Activated naive CD8-positive, alpha-beta T cell treated with anti-CD3 and anti-CD28 coated beads, Interleukin-2, amount 50 U/mL, for 24 hours (primary cell): ENCODE measurements at regions not wholly inside any gene's neighbourhood (a gene's known extent, or its start where the extent isn't known, plus 50 kb on each side); places are given as distances from the start of the nearest gene placed in this dataset.
A peak's percentile ranks its signal among the peaks of the same experiment; 100 is the strongest.
"Not testable (repeated sequence)": the region's sequence is repeated elsewhere in the genome, so short reads cannot be mapped to it uniquely, and the experiment has no call there.

Experiments used
- ATAC-seq: fragments of 150-1000 bp; cut with Tn5 transposase; one replicate; pipeline ENCODE4 v1.10.0; 2021
- DNase-seq: peaks from one replicate; pipeline ENCODE4 v3.0.0; 2021
- H3K27ac Mint-ChIP-seq: one replicate; pipeline ENCODE4 v1.8.0; 2021; ENCODE audit warnings: mild to moderate bottlenecking, mixed read lengths
- H3K27me3 Mint-ChIP-seq: one replicate; pipeline ENCODE4 v1.8.0; 2021; ENCODE audit warnings: mixed read lengths
- H3K36me3 Mint-ChIP-seq: one replicate; pipeline ENCODE4 v1.8.0; 2021; ENCODE audit warnings: low read depth, mixed read lengths
- H3K4me1 Mint-ChIP-seq: one replicate; pipeline ENCODE4 v1.8.0; 2021; ENCODE audit warnings: mixed read lengths
- H3K4me3 Mint-ChIP-seq: one replicate; pipeline ENCODE4 v1.8.0; 2021; ENCODE audit warnings: mild to moderate bottlenecking, moderate library complexity, mixed read lengths
- H3K9me3 Mint-ChIP-seq: one replicate; pipeline ENCODE4 v1.8.0; 2021; ENCODE audit warnings: mixed read lengths

- H3K4me3 Mint-ChIP-seq, H3K27me3 Mint-ChIP-seq, DNase-seq, H3K27ac Mint-ChIP-seq, H3K36me3 Mint-ChIP-seq, H3K9me3 Mint-ChIP-seq: not testable (repeated sequence)
- peaks cover 24% of the 10 kb centered on the region for H3K4me1 Mint-ChIP-seq
- peak; percentile 22 for ATAC-seq
These were observed 296.3 kb downstream of the BCL2L11 start for GRCh38 chr2:111417026-111417425.

GRCh38 chr2:111418091-111418875 is 297.6 kb downstream of the BCL2L11 start:
- ATAC-seq, DNase-seq, H3K36me3 Mint-ChIP-seq, H3K27me3 Mint-ChIP-seq, H3K4me3 Mint-ChIP-seq, H3K27ac Mint-ChIP-seq, H3K9me3 Mint-ChIP-seq: not testable (repeated sequence)
- H3K4me1 Mint-ChIP-seq, result peaks cover 25% of the 10 kb centered on the region

- H3K27ac Mint-ChIP-seq, H3K27me3 Mint-ChIP-seq, DNase-seq, H3K9me3 Mint-ChIP-seq, H3K36me3 Mint-ChIP-seq, ATAC-seq: not testable (repeated sequence)
- Mint-ChIP-seq H3K4me3 (peak overlapping the region; percentile 8), H3K4me1 (peaks cover 24% of the 10 kb centered on the region)
These were observed 299.4 kb downstream of the BCL2L11 start for GRCh38 chr2:111420074-111420473.

- ATAC-seq, H3K9me3 Mint-ChIP-seq, DNase-seq, H3K36me3 Mint-ChIP-seq, H3K27ac Mint-ChIP-seq, H3K27me3 Mint-ChIP-seq: not testable (repeated sequence)
- peaks cover 30% of the 10 kb centered on the region for H3K4me1 Mint-ChIP-seq
- H3K4me3 Mint-ChIP-seq, result peak overlapping the region; percentile 11
These were observed 300.1 kb downstream of the BCL2L11 start for GRCh38 chr2:111420835-111421234.

- not testable (repeated sequence) for H3K9me3 Mint-ChIP-seq, H3K36me3 Mint-ChIP-seq, DNase-seq, H3K4me3 Mint-ChIP-seq, ATAC-seq, H3K27me3 Mint-ChIP-seq
- H3K4me1 Mint-ChIP-seq, result peaks cover 30% of the 10 kb centered on the region
- peak overlapping the region; percentile 46 for H3K27ac Mint-ChIP-seq
These were observed 301.2 kb downstream of the BCL2L11 start for GRCh38 chr2:111421949-111422348.

GRCh38 chr2:111422562-111422961 is 301.8 kb downstream of the BCL2L11 start:
- peaks cover 31% of the 10 kb centered on the region for H3K4me1 Mint-ChIP-seq
- not testable (repeated sequence) for DNase-seq, H3K4me3 Mint-ChIP-seq, H3K9me3 Mint-ChIP-seq, H3K36me3 Mint-ChIP-seq, H3K27me3 Mint-ChIP-seq, H3K27ac Mint-ChIP-seq, ATAC-seq

GRCh38 chr2:111423184-111423583 is 302.5 kb downstream of the BCL2L11 start:
- not testable (repeated sequence) for H3K4me3 Mint-ChIP-seq, H3K27ac Mint-ChIP-seq, ATAC-seq

GRCh38 chr2:111424176-111424575 is 303.5 kb downstream of the BCL2L11 start:
- H3K4me1 Mint-ChIP-seq, result peaks cover 41% of the 10 kb centered on the region
- not testable (repeated sequence) for DNase-seq, H3K4me3 Mint-ChIP-seq, ATAC-seq, H3K27me3 Mint-ChIP-seq, H3K9me3 Mint-ChIP-seq, H3K36me3 Mint-ChIP-seq, H3K27ac Mint-ChIP-seq

More at GRCh38 chr2:111423184-111423583, 302.5 kb downstream of the BCL2L11 start:
- not testable (repeated sequence) for DNase-seq, H3K36me3 Mint-ChIP-seq, H3K9me3 Mint-ChIP-seq, H3K27me3 Mint-ChIP-seq
- peaks cover 32% of the 10 kb centered on the region for H3K4me1 Mint-ChIP-seq

- DNase-seq (peak; percentile 52), ATAC-seq (peak; percentile 60)
- H3K27me3 Mint-ChIP-seq, H3K9me3 Mint-ChIP-seq, H3K4me3 Mint-ChIP-seq, H3K36me3 Mint-ChIP-seq: not testable (repeated sequence)
- Mint-ChIP-seq H3K27ac (peak overlapping the region; percentile 92), H3K4me1 (peaks cover 44% of the 10 kb centered on the region)
These were observed 304.2 kb downstream of the BCL2L11 start for GRCh38 chr2:111424851-111425309.

- H3K27ac Mint-ChIP-seq, result peak overlapping the region; percentile 92
- H3K4me3 Mint-ChIP-seq, H3K27me3 Mint-ChIP-seq, H3K36me3 Mint-ChIP-seq, H3K9me3 Mint-ChIP-seq, DNase-seq: not testable (repeated sequence)
- ATAC-seq, result peak; percentile 72
- peaks cover 45% of the 10 kb centered on the region for H3K4me1 Mint-ChIP-seq
These were observed 305.1 kb downstream of the BCL2L11 start for GRCh38 chr2:111425789-111426201.

- ATAC-seq, H3K4me3 Mint-ChIP-seq, H3K27me3 Mint-ChIP-seq, H3K9me3 Mint-ChIP-seq, H3K36me3 Mint-ChIP-seq, DNase-seq: not testable (repeated sequence)
- Mint-ChIP-seq H3K4me1 (peaks cover 52% of the 10 kb centered on the region), H3K27ac (peak overlapping the region; percentile 71)
These were observed 306.6 kb downstream of the BCL2L11 start for GRCh38 chr2:111427346-111427745.

- peak; percentile 30 for ATAC-seq
- H3K27me3 Mint-ChIP-seq, H3K9me3 Mint-ChIP-seq, H3K36me3 Mint-ChIP-seq: not testable (repeated sequence)
- Mint-ChIP-seq H3K4me1 (peaks cover 57% of the 10 kb centered on the region), H3K4me3 (peak overlapping the region; percentile 40), H3K27ac (peak overlapping the region; percentile 85)
- DNase-seq, result peak; percentile 21
These were observed 308.2 kb downstream of the BCL2L11 start for GRCh38 chr2:111428915-111429314.

- H3K9me3 Mint-ChIP-seq, H3K36me3 Mint-ChIP-seq, H3K27me3 Mint-ChIP-seq, DNase-seq: not testable (repeated sequence)
- ATAC-seq, result peak; percentile 45
- H3K4me3 Mint-ChIP-seq, result peak overlapping the region; percentile 40
- H3K27ac Mint-ChIP-seq, result peak overlapping the region; percentile 85
- H3K4me1 Mint-ChIP-seq, result peaks cover 57% of the 10 kb centered on the region
These were observed 308.6 kb downstream of the BCL2L11 start for GRCh38 chr2:111429353-111429752.

GRCh38 chr2:111430817-111431661 is 310.3 kb downstream of the BCL2L11 start:
- not testable (repeated sequence) for H3K9me3 Mint-ChIP-seq, ATAC-seq, H3K36me3 Mint-ChIP-seq, DNase-seq, H3K27ac Mint-ChIP-seq, H3K4me3 Mint-ChIP-seq, H3K27me3 Mint-ChIP-seq
- peaks cover 50% of the 10 kb centered on the region for H3K4me1 Mint-ChIP-seq

GRCh38 chr2:111432423-111432822 is 311.7 kb downstream of the BCL2L11 start:
- not testable (repeated sequence) for H3K36me3 Mint-ChIP-seq, H3K27me3 Mint-ChIP-seq, DNase-seq, ATAC-seq, H3K9me3 Mint-ChIP-seq, H3K4me3 Mint-ChIP-seq
- Mint-ChIP-seq H3K4me1 (peaks cover 41% of the 10 kb centered on the region), H3K27ac (peak overlapping the region; percentile 42)
